ENCODE measurements at regions not wholly inside any gene's neighbourhood (a gene's known extent, or its start where the extent isn't known, plus 50 kb on each side); places are given as distances from the start of the nearest gene placed in this dataset.

GRCh38 chr1:96992871-96993270, 271.3 kb downstream of the PTBP2 start:
- intact Hi-C loops (cut with micrococcal nuclease) = no loop called here

DNA sequence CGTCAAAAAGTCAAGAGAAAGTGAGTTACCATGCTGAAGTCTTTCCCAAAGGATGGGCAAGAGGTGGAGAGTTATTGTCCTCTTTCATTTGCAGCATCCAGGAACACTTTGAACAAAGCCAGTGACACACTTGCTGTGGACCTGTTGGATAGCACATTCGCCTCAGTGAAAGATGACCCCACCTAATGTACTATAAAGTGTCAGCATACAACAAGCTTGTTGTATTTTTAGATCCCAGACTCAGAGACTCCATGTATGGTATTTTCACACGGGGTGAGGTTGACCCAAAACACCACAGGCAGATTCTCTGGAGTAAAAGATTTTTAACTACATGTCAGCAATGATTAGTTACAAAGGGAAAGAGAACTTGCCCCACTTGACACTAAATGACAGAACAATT, 273.8 kb downstream of the PTBP2 start:
- intact Hi-C loops (cut with micrococcal nuclease) = no loop called here

GRCh38 chr1:96996001-96996400, 274.4 kb downstream of the PTBP2 start:
- intact Hi-C loops (cut with micrococcal nuclease) = no loop called here

DNA sequence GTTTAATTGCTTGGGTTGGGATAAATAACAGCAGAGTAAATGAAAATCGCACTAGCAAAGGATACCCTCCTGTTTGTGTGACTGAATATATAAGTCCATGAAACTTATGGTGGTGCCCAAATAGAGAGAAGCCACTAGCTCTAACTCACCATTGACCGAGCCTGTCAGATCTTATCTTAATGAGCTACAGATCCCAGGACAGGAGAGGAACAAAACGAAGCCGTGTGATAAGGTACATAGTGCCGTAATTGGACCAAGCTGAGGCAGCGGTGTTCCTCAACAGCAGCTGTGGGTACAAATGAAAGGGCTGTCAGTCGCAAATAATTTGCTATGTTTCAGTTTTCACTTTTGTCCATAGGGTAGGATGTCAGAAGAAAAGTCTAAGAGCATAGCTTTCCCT, 276.1 kb downstream of the PTBP2 start:
- intact Hi-C loops (cut with micrococcal nuclease) = no loop called here

- intact Hi-C loops (cut with micrococcal nuclease) = no loop called here
Observed at GRCh38 chr1:96998466-96998865, 276.9 kb downstream of the PTBP2 start.

DNA sequence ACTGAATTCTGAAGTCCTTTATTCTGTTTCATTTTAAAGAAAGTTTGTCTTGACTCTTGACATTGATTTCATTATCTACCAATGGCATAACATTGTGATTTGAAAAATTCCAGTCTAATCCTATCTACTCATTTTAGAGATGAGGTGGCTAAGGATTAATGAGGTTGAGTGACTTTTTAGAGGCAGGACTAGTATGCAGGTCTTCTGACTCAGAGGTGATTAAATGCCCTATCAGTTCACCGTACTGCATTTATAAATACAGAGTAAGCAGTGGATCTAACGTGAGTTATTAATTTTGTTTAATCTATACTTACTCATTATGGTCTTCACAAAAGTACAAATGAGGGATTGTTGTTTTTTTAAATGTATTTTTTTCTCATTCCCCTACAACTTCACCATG, 277.6 kb downstream of the PTBP2 start:
- intact Hi-C loops (cut with micrococcal nuclease) = no loop called here

DNA sequence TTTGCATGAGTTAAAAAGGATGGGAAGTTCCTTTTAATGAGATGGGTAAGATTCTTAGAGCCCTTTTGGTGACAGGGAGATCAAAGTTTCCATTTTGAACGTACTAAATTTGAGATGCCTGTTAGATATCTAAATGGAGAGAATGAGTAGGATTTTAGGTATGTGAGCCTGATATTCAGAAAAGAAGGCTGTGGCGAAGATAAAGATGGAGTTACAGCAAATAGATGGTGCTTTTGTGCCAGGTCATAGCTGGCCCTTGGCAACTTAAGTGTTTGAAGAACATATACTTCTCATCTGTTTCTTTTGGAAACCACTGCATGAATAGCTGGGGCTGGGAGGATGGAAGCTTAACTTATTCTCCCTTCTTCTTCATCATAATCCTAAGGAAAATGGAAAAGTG, 282.5 kb downstream of the PTBP2 start:
- intact Hi-C loops (cut with micrococcal nuclease) = no loop called here

DNA sequence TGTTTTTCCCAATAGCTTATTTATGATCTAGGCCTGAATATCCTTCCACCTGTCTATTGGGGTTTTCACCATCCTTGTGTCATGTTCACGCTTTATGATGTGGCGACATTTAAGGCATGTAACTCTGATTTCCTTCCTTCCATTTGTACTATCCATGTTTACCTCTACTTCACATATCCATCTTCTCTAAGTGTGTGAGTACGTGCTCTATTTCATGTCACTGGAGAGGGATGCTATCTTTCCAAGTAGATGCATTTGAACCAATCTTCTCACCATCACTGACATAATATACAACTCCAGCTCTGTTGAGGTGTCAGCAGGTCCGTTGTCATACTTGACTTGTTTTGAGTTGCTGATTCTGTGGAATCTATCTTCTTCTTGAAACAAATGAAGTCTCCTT, 283.2 kb downstream of the PTBP2 start:
- intact Hi-C loops (cut with micrococcal nuclease) = no loop called here

- intact Hi-C loops (cut with micrococcal nuclease) = no loop called here
Observed at GRCh38 chr1:97006044-97006661, 284.6 kb downstream of the PTBP2 start.

DNA sequence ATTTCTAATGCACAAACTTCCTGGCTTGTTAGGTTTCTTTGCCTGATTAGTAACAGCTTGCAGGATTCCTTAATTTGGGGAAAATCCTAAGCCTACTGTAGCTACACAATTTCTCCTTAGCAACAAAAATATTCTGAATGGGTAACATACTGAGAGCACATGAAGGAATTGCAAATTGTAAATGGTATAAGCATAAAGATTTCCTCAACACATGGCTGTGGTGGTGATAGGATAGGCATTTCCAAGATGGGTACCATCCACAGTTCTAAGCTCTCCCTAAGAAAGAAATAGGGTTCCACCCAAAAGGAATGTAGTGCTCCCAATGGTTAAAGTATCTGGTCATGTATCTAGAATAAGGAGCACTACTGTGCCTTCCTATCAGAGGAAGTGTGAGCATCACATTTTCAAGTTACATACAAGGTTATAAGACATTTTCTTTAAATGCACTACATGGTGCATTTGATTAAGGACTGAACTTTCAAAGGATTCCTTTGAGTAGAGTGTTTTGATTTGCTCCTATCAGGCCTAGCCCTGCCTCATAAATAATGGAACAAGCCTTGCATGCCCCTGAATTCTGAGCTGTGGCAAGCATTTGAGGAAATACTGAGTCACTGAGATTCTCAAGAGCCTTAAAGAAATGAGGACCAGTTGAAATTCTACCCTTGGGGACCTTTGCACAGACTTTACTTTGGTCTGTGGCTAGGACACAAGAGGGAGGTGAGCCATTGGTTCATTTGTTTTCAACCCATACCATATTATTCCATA, 286.4 kb downstream of the PTBP2 start:
- intact Hi-C loops (cut with micrococcal nuclease) = no loop called here

DNA sequence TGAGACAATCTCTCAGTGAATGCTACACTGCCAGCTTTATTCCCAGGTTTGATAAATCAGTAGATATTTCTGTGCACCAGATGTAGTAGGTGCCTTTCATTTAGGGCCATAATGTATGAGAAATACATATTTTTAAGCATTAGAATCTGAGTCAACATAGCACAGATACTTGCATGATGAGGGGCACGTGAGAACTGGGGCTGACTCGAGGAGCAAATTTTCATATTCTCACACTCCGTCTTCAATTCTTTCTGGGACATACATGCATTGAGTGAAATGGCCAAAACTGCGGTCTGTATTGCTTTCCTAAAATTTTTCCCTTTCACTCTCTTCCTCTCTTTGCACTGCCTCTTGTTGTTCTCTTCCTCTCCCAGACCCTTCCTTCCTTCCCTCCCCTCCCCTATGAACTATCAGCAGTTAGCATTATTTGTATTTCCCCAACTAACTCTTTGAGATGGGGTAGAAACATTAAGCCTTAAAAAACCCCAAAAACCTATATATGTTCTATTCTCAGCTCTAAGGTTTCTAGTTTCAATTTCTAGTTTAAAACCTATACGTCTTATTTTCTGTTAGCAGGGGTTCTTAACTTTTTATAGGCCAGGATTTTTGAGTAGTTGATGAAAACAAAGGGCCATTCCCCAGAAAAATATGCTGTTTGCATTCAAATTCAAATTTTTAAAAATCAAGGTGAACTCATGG, 289.1 kb downstream of the PTBP2 start:
- intact Hi-C loops (cut with micrococcal nuclease) = no loop called here

DNA sequence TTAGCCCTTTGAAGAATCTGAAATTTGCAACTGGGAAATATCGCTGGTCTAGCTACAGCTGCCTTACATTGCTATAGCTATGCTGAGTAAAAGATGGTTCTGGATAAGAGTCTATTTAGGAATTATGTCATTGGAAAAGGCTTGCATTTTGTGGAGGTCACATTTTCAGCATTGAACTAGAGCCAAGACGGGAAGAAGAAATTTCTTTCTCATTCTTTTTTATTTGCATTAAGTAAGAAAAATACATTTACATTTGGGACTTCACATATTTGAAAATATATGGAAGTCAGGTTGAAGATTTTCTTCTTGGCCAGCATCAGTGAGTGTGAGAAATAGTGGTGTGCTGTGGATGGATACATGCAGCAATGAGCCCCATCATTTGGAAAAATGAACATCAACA, 291.6 kb downstream of the PTBP2 start:
- intact Hi-C loops (cut with micrococcal nuclease) = no loop called here

DNA sequence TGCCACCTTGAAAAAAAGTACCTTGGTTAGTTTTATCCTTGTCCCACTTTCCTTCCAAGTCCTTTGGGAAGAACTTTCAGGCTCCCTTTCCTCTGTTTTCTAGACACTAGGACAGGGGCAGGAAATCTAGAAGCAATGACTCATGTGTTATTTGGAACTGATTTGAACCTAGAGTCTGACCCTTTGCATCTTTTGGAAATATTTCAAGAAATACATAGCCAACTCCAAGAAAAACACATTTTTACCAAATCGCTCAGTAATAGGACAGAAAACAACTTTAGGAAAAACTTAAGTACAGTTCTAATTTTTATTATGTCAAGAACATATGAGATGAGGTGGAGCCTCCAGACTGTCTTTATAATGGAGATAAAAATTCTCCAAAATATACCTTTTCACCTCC, 292.4 kb downstream of the PTBP2 start:
- intact Hi-C loops (cut with micrococcal nuclease) = no loop called here

GRCh38 chr1:97014426-97014825, 292.8 kb downstream of the PTBP2 start:
- intact Hi-C loops (cut with micrococcal nuclease) = no loop called here

GRCh38 chr1:97017895-97018294, 296.3 kb downstream of the PTBP2 start:
- intact Hi-C loops (cut with micrococcal nuclease) = no loop called here
